NCI-H510A (cell line): ENCODE measurements at regions not wholly inside any gene's neighbourhood (a gene's known extent, or its start where the extent isn't known, plus 50 kb on each side); places are given as distances from the start of the nearest gene placed in this dataset.
"Not testable (repeated sequence)": the region's sequence is repeated elsewhere in the genome, so short reads cannot be mapped to it uniquely, and the experiment has no call there.

Experiments used
- DNase-seq: peaks from one replicate; lab custom pipeline; 2025; lab: John Stamatoyannopoulos, UW

DNA sequence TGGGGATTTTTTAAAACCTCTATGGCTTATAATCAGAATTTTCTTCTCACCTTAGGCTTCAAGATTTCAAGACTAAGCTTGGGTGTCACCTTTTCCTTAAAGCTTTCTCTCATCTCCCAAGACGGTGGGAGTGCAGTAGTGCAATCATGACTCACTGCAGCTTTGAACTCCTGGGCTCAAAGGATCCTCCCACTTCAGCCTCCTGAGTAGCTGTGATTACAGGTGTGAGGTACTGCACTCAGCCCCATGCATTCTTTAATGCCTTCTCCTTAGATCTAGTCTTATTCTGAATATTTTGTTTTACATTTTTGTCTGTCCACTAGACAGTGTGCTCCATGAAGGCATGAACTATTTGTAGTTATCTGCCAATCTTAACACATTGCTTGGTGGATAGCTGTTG lies 55.7 kb upstream of the FAT3 start:
- no peak for DNase-seq

DNA sequence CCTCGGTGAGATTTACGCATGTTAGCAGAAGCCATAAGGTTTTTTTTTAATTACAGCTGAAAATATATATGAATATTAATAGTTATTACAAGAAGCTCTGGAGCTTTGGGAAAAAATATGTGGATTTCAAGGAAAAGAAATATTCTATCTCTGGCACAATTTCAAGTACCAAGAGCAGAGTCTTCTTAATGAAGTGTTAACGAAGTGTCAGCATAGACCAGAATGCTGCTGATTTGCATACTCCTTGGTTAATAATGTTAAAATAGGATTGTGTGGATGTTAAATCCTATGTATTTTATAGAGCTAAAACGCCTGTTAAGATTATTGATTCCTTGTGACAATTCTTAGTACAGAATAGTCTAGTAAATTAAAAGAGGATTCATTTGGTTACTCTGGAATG lies 57.0 kb upstream of the FAT3 start:
- no peak for DNase-seq

DNA sequence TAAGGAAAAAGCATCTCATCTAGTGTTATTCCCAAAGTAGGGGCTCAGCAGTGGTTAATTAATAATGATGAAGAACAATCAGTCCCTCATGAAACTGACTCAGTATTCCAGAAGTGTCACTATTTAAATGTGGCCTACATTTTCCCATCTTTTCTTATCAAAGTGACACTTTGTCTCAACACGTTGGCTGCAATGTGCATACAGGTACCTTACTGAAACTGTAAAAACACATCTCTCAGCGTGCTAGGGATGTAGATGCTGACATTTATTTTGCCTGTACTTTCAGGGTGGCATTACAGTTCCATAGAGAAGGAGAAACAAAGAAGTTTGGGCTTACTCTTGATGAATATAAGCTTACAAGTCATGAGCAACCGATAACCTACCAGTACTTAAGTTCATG lies 58.3 kb upstream of the FAT3 start:
- DNase-seq: no peak

GRCh38 chr11:92163879-92164278 lies 60.7 kb upstream of the FAT3 start:
- DNase-seq: no peak

- no peak for DNase-seq
These were observed 61.8 kb upstream of the FAT3 start for GRCh38 chr11:92162776-92163175.

DNA sequence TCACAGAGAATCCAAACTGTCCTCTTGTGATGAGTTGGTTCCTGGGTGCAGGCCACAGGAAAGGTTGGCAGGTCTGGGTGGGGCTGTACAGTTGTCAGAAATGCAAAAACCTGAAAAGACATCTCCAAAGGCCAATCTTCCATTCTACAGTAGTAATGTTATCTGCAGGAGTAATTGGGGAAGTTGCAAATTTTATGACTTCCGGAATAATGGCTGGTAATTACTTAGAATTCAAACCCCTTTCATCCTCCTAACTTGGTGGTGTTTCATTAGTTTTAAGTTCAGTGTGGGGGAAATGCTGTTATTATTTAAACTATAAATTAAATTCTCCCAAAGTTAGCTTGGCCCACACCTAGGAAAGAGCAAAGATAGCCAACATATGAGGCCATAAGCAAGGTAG lies 64.7 kb upstream of the FAT3 start:
- no peak for DNase-seq

DNA sequence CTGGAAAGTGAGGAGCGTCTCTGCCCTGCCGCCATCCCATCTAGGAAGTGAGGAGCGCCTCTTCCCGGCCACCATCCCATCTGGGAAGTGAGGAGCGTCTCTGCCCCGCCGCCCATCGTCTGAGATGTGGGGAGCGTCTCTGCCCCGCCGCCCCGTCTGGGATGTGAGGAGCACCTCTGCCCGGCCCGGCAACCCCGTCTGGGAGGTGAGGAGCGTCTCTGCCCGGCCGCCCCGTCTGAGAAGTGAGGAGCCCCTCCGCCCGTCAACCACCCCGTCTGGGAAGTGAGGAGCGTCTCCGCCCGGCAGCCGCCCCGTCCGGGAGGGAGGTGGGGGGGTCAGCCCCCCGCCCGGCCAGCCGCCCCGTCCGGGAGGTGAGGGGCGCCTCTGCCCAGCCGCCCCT lies 67.2 kb upstream of the FAT3 start:
- not testable (repeated sequence) for DNase-seq

GRCh38 chr11:92154611-92155010 lies 70.0 kb upstream of the FAT3 start:
- DNase-seq: no peak

DNA sequence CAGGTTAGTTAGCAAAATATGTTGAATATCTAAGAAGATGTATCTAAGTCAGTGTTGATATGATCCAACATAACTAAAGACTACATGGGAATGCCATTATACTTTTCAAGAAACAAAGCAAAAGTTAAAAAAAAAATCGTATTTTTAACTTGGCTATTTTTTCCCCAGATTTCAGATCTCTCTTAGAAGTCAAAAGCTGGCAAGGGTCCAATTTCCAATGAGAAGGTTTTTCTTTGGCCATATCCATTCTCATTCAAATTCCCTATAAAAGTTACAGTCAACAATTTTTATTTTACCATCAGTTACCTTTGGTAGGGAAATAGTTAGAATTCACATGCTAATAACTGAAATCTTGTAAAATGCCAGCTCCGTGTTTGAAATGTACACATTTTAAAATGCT lies 70.5 kb upstream of the FAT3 start:
- no peak for DNase-seq

GRCh38 chr11:92153542-92153941 lies 71.1 kb upstream of the FAT3 start:
- DNase-seq: no peak

DNA sequence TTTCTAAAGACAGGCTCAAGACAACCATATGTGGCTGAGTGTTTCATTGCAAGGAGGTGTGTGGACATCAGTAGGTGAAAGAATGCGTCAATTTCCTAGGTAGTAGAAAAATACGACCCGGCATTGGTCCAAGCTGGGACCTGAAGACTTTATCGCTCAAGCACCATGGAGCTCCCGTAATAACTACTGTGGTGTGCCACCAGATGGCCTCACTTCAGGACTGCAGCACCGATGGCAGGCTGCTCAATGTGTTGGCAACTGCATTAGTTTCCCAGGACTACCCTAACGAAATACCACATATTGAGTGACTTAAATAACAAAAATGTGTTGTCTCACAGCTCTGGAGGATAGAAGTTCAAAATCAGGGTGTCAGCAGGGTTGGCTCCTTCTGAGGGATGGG lies 72.4 kb upstream of the FAT3 start:
- DNase-seq: no peak

DNA sequence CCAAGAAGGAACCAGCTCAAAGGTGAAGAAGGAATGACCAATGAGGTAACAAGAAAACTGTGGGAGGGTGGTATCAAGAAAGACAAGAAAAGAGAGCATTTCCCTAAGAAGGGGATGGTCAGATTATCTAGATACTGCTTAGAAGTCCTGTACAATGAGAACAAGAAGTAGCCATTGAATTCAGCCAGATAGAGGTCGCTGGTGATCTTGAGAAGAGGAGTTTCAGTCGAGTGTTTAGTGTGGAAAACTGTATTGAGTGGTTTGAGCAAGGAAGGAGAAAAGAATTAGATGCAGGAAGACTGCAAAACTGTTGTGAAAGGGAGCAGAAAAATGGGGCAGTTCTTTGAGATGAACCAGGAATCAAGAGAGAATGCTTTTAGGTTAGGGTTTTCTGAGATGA lies 74.6 kb upstream of the FAT3 start:
- no peak for DNase-seq

- DNase-seq: no peak
These were observed 82.9 kb upstream of the FAT3 start for GRCh38 chr11:92141725-92142124.

DNA sequence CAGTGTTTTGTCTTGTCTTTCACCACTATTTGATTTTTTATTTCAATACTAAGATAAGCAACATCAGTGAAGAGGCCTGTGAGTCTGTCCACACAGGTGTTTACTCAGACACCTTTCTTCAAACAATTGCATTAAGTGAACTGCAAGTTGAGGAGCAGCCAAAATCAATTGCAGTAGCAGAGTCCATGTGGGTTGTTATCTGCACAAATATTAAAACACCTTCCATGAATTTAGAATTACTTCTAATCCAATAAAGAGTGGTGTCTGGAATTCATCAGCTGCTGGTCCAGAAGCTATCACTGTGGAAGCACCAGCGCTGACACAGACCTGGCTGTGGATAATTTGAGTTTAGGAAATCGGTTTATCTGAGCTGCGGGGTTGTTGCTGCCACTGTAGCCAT lies 83.5 kb upstream of the FAT3 start:
- no peak for DNase-seq

DNA sequence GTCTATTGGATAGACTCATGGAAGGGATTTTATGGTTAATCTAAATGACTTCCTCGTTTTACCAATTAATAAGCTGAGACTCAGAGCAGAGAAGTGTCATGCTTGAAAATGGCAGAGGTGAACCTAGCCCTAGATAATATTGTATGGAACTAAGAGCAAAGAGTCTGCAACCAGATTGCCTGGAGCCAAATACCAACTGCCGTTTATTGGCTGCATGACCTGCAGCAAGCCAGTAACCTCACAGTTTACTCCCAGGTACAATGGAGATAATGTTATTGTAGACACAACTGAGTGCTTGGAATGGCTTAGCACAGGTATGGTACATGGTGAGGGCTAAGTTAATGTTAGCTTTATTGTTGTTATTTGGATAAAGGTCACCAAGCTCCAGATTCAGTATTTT lies 84.6 kb upstream of the FAT3 start:
- no peak for DNase-seq

DNA sequence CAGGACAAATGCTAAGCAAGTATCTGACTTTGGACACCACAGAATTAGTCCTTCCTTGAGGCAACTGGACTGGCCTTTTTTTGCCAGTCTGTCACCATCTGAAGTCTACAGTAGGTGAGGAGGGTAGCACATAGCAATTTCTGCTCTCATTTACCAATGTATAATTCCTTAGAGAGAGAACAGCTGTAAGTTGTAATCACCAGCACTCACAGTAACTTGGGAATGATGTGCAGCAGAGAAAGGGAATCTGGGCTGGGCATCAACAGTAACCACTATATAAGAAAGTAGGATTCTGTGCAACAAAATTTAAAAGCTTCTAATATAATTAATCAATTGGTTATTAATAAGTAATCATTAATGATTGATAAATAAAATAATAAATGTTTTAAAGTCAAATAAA lies 86.3 kb upstream of the FAT3 start:
- no peak for DNase-seq

DNA sequence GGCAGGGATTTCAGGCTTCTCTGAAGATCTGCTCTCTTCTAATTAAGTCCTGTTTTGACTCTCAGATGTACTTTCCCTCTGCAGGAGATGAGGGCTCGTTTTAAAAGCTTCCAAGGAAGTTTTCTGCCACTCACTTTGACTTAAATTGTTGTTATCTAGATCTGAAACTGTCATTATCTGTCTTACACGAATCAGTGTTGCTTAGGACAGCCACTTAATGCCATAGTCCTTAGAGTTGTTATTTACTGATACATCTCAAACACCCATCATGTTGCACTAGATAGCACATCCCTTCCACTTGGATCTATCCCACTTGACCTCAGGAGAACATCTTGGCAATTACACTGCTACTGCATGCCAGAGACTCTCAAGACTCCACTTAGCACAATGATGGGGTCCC lies 86.9 kb upstream of the FAT3 start:
- DNase-seq: no peak

- peak; percentile 15 for DNase-seq
These were observed 87.8 kb upstream of the FAT3 start for GRCh38 chr11:92136797-92137196.

GRCh38 chr11:92131289-92131865 lies 93.2 kb upstream of the FAT3 start:
- no peak for DNase-seq

GRCh38 chr11:92130421-92130831 lies 94.2 kb upstream of the FAT3 start:
- no peak for DNase-seq

- DNase-seq: no peak
These were observed 94.8 kb upstream of the FAT3 start for GRCh38 chr11:92129811-92130210.

DNA sequence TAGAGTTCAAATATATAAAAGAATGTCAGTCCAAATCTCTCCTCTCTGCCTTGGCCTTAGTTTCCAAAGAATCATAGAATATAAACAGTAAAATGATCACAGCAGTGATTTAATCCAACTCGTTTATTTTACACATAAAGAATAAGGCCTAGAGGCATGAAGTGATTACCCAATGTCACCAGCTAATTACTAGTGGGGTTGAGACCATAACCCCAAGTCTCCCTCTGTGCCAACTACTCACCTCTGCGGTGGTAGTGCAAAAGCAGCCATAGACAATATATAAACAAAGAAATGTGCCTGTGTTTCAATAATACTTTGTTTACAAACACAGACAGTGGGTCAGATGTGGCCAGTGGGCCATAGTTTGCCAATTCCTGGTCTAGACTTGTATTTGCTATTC lies 96.6 kb upstream of the FAT3 start:
- no peak for DNase-seq

- no peak for DNase-seq
These were observed 99.3 kb upstream of the FAT3 start for GRCh38 chr11:92125321-92125720.

- no peak for DNase-seq
These were observed 101.1 kb upstream of the FAT3 start for GRCh38 chr11:92123540-92123939.

DNA sequence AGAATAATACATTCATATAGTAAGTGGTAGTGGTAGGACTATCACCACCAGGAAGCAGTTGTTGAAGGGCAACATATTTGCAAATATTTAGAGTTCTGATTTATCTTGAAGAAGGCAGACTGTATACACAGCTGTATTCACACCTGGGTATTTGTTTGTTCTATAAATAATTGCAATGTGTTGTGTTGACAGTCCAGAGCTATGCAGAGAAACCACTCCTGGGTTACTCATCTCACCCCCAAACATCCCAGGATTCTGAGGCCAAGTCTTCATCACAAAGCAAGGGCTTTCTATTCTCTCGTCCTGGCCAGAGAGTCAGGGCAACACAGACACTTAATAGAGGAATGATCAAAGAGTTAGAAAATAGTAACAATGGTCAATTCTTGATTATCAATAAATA lies 102.1 kb upstream of the FAT3 start:
- no peak for DNase-seq
